Fibroblast of gingiva (primary cell): ENCODE measurements at regions not wholly inside any gene's neighbourhood (a gene's known extent, or its start where the extent isn't known, plus 50 kb on each side); places are given as distances from the start of the nearest gene placed in this dataset.
A peak's percentile ranks its signal among the peaks of the same experiment; 100 is the strongest.

ENCODE experiments used
- DNase-seq: peaks from one replicate; pipeline ENCODE4 v3.0.0-alpha.2; 2011; ENCODE audit warnings: low read depth

- no peak for DNase-seq
These were observed 333.6 kb upstream of the TBL1XR1 start for GRCh38 chr3:177530908-177531307.

- DNase-seq = no peak
These were observed 339.6 kb upstream of the TBL1XR1 start for GRCh38 chr3:177536873-177537272.

GRCh38 chr3:177537612-177538011 lies 340.3 kb upstream of the TBL1XR1 start:
- DNase-seq = no peak

- DNase-seq = peak; percentile 91
These were observed 340.9 kb upstream of the TBL1XR1 start for GRCh38 chr3:177538048-177538749.

- DNase-seq = no peak
These were observed 341.8 kb upstream of the TBL1XR1 start for GRCh38 chr3:177538750-177539730.

- no peak for DNase-seq
These were observed 344.3 kb upstream of the TBL1XR1 start for GRCh38 chr3:177541541-177541940.

GRCh38 chr3:177545964-177546363 lies 348.7 kb upstream of the TBL1XR1 start:
- DNase-seq = peak; percentile 92

GRCh38 chr3:177547711-177548350 lies 350.5 kb upstream of the TBL1XR1 start:
- peak; percentile 44 for DNase-seq

GRCh38 chr3:177550667-177551066 lies 353.4 kb upstream of the TBL1XR1 start:
- DNase-seq = no peak

- DNase-seq = no peak
These were observed 354.2 kb upstream of the TBL1XR1 start for GRCh38 chr3:177551431-177551836.

GRCh38 chr3:177552051-177552450 lies 354.8 kb upstream of the TBL1XR1 start:
- no peak for DNase-seq

- DNase-seq = no peak
These were observed 355.7 kb upstream of the TBL1XR1 start for GRCh38 chr3:177553012-177553411.

- DNase-seq = no peak
These were observed 356.3 kb upstream of the TBL1XR1 start for GRCh38 chr3:177553579-177553978.

GRCh38 chr3:177554895-177555759 lies 357.8 kb upstream of the TBL1XR1 start:
- DNase-seq = peak; percentile 76

GRCh38 chr3:177557548-177557947 lies 360.3 kb upstream of the TBL1XR1 start:
- DNase-seq = no peak

- DNase-seq = no peak
These were observed 364.1 kb upstream of the TBL1XR1 start for GRCh38 chr3:177561365-177561764.

- DNase-seq = no peak
These were observed 364.6 kb upstream of the TBL1XR1 start for GRCh38 chr3:177561769-177562392.

- DNase-seq = peak; percentile 43
These were observed 366.0 kb upstream of the TBL1XR1 start for GRCh38 chr3:177563243-177563780.

GRCh38 chr3:177563792-177564191 lies 366.5 kb upstream of the TBL1XR1 start:
- no peak for DNase-seq

GRCh38 chr3:177565981-177566380 lies 368.7 kb upstream of the TBL1XR1 start:
- no peak for DNase-seq

- no peak for DNase-seq
These were observed 370.6 kb upstream of the TBL1XR1 start for GRCh38 chr3:177567833-177568232.
